CD4-positive, CD25-positive, alpha-beta regulatory T cell (primary cell): ENCODE measurements at regions not wholly inside any gene's neighbourhood (a gene's known extent, or its start where the extent isn't known, plus 50 kb on each side); places are given as distances from the start of the nearest gene placed in this dataset.

ENCODE experiments used
- ATAC-seq, 2 donors: fragments of 150-1000 bp; cut with Tn5 transposase; one replicate each; pipeline ENCODE4 v1.10.0; 2021; ENCODE audit warnings: low read depth in 2 of 2, moderate number of reproducible peaks in 2 of 2, moderate library complexity in 1 of 2
- DNase-seq, 3 donors: peaks; one replicate each; pipeline versions ENCODE4 v3.0.0 to v3.0.0-alpha.2; 2012 to 2022; ENCODE audit warnings: mixed read lengths in 1 of 3
- H3K27ac ChIP-seq: one replicate; pipeline ENCODE4 v1.7.0; 2013; ENCODE audit warnings: mild to moderate bottlenecking, low read length; ENCODE audit not compliant: insufficient read depth, poor library complexity, severe bottlenecking
- H3K27me3 ChIP-seq: one replicate; pipeline ENCODE4 v1.7.0; 2013; ENCODE audit warnings: low read length; ENCODE audit not compliant: control insufficient read depth, insufficient read depth
- H3K36me3 ChIP-seq: one replicate; pipeline ENCODE4 v1.7.0; 2013; ENCODE audit warnings: mild to moderate bottlenecking, low read length, moderate library complexity; ENCODE audit not compliant: control insufficient read depth, insufficient read depth
- H3K4me1 ChIP-seq: 2 replicates; pipeline ENCODE4 v1.7.0; 2013; ENCODE audit warnings: mild to moderate bottlenecking, low read length; ENCODE audit not compliant: insufficient read depth, control insufficient read depth, poor library complexity, severe bottlenecking
- H3K4me3 ChIP-seq: one replicate; pipeline ENCODE4 v1.7.0; 2013; ENCODE audit warnings: low read depth, mild to moderate bottlenecking, low read length, moderate library complexity
- H3K9me3 ChIP-seq, 2 experiments: 1 replicate in 1 of 2; 2 replicates in 1 of 2; pipeline ENCODE4 v1.7.0; 2013; ENCODE audit warnings: low read length in 2 of 2, mild to moderate bottlenecking in 1 of 2, moderate library complexity in 1 of 2; ENCODE audit not compliant: control insufficient read depth in 2 of 2
- H3K27ac Mint-ChIP-seq, 3 donors: one replicate each; pipeline ENCODE4 v1.8.0; 2020 to 2022; ENCODE audit warnings: mild to moderate bottlenecking in 3 of 3, mixed read lengths in 3 of 3, moderate library complexity in 2 of 3
- H3K27me3 Mint-ChIP-seq: one replicate; pipeline ENCODE4 v1.8.0; 2022; ENCODE audit warnings: mild to moderate bottlenecking, mixed read lengths
- H3K36me3 Mint-ChIP-seq: one replicate; pipeline ENCODE4 v1.8.0; 2020; ENCODE audit warnings: mixed read lengths
- H3K4me1 Mint-ChIP-seq, 4 donors: one replicate each; pipeline ENCODE4 v1.8.0; 2020 to 2022; ENCODE audit warnings: mixed read lengths in 4 of 4, mild to moderate bottlenecking in 1 of 4
- H3K4me3 Mint-ChIP-seq, 4 donors: one replicate each; pipeline ENCODE4 v1.8.0; 2020 to 2022; ENCODE audit warnings: mild to moderate bottlenecking in 4 of 4, mixed read lengths in 4 of 4, moderate library complexity in 3 of 4
- H3K9me3 Mint-ChIP-seq, 7 donors: one replicate each; pipeline ENCODE4 v1.8.0; 2020 to 2022; ENCODE audit warnings: mixed read lengths in 7 of 7, mild to moderate bottlenecking in 3 of 7, moderate library complexity in 2 of 7

GRCh38 chr16:86984991-86985647, 332.1 kb downstream of the C16orf95 start:
- Histone ChIP-seq H3K4me3 (no peak overlapping the region), H3K27ac (no peak overlapping the region), H3K9me3 (no peaks in the 10 kb centered on the region), H3K4me1 (no peaks in the 10 kb centered on the region), H3K36me3 (no peaks in the 10 kb centered on the region), H3K27me3 (no peaks in the 10 kb centered on the region)
- Mint-ChIP-seq H3K9me3 (peaks cover 0 to 3% (median 0%) of the 10 kb centered on the region in 7 donors), H3K4me3 (no peak overlapping the region), H3K27me3 (no peaks in the 10 kb centered on the region), H3K4me1 (peaks cover 0 to 1% (median 0%) of the 10 kb centered on the region in 4 donors), H3K36me3 (no peaks in the 10 kb centered on the region), H3K27ac (no peak overlapping the region)
- DNase-seq (no peak), ATAC-seq (no peak)

GRCh38 chr16:86985648-86986015, 331.6 kb downstream of the C16orf95 start:
- ATAC-seq = no peak
- no peak overlapping the region for H3K4me3 Mint-ChIP-seq
- H3K27ac Mint-ChIP-seq = no peak overlapping the region

GRCh38 chr16:86986136-86986535, 331.1 kb downstream of the C16orf95 start:
- DNase-seq (no peak), ATAC-seq (no peak)
- H3K9me3 Mint-ChIP-seq = peaks cover 0 to 4% (median 0%) of the 10 kb centered on the region in 7 donors
- no peaks in the 10 kb centered on the region for H3K27me3 ChIP-seq
- H3K4me3 Mint-ChIP-seq = no peak overlapping the region
- H3K27ac ChIP-seq = no peak overlapping the region
- no peaks in the 10 kb centered on the region for H3K36me3 ChIP-seq
- peaks cover 0 to 6% (median 4%) of the 10 kb centered on the region in 4 donors for H3K4me1 Mint-ChIP-seq
- no peak overlapping the region for H3K27ac Mint-ChIP-seq
- H3K4me3 ChIP-seq = no peak overlapping the region
- no peaks in the 10 kb centered on the region for H3K4me1 ChIP-seq
- H3K36me3 Mint-ChIP-seq = no peaks in the 10 kb centered on the region
- no peaks in the 10 kb centered on the region for H3K9me3 ChIP-seq
- H3K27me3 Mint-ChIP-seq = no peaks in the 10 kb centered on the region

More at GRCh38 chr16:86985648-86986015, 331.6 kb downstream of the C16orf95 start:
- Mint-ChIP-seq H3K9me3 (peaks cover 0 to 4% (median 0%) of the 10 kb centered on the region in 7 donors), H3K36me3 (no peaks in the 10 kb centered on the region), H3K27me3 (no peaks in the 10 kb centered on the region), H3K4me1 (peaks cover 0 to 6% (median 3%) of the 10 kb centered on the region in 4 donors)
- no peak overlapping the region for H3K27ac ChIP-seq
- H3K9me3 ChIP-seq = no peaks in the 10 kb centered on the region
- H3K4me1 ChIP-seq = no peaks in the 10 kb centered on the region
- no peaks in the 10 kb centered on the region for H3K27me3 ChIP-seq
- H3K4me3 ChIP-seq = no peak overlapping the region
- no peaks in the 10 kb centered on the region for H3K36me3 ChIP-seq
- no peak for DNase-seq

- Mint-ChIP-seq H3K4me3 (no peak overlapping the region), H3K27ac (no peak overlapping the region), H3K36me3 (no peaks in the 10 kb centered on the region), H3K27me3 (no peaks in the 10 kb centered on the region), H3K9me3 (peaks cover 0 to 4% (median 0%) of the 10 kb centered on the region in 7 donors), H3K4me1 (peaks cover 0 to 6% (median 4%) of the 10 kb centered on the region in 4 donors)
- Histone ChIP-seq H3K4me3 (no peak overlapping the region), H3K4me1 (no peaks in the 10 kb centered on the region), H3K36me3 (no peaks in the 10 kb centered on the region), H3K27me3 (no peaks in the 10 kb centered on the region), H3K27ac (no peak overlapping the region), H3K9me3 (no peaks in the 10 kb centered on the region)
- DNase-seq = no peak
- no peak for ATAC-seq
These were observed 330.2 kb downstream of the C16orf95 start for GRCh38 chr16:86986809-86987487.

GRCh38 chr16:86987746-86988670, 329.2 kb downstream of the C16orf95 start:
- Histone ChIP-seq H3K27me3 (no peaks in the 10 kb centered on the region), H3K36me3 (no peaks in the 10 kb centered on the region), H3K4me3 (no peak overlapping the region), H3K9me3 (no peaks in the 10 kb centered on the region), H3K27ac (no peak overlapping the region), H3K4me1 (no peaks in the 10 kb centered on the region)
- Mint-ChIP-seq H3K4me3 (no peak overlapping the region), H3K36me3 (no peaks in the 10 kb centered on the region), H3K27ac (no peak overlapping the region), H3K9me3 (peaks cover 0 to 3% (median 0%) of the 10 kb centered on the region in 7 donors), H3K4me1 (peaks cover 0 to 6% (median 4%) of the 10 kb centered on the region in 4 donors), H3K27me3 (peaks cover under 1% of the 10 kb centered on the region)
- no peak for ATAC-seq
- no peak for DNase-seq

- Mint-ChIP-seq H3K4me3 (no peak overlapping the region), H3K36me3 (no peaks in the 10 kb centered on the region)
These were observed 328.1 kb downstream of the C16orf95 start for GRCh38 chr16:86988920-86989696.

GRCh38 chr16:86990451-86990850, 326.7 kb downstream of the C16orf95 start:
- H3K9me3 Mint-ChIP-seq = peaks cover 0 to 3% (median 0%) of the 10 kb centered on the region in 7 donors
- DNase-seq = peak in 1 of 3 donors; percentile 7
- peaks cover 0 to 6% (median 4%) of the 10 kb centered on the region in 4 donors for H3K4me1 Mint-ChIP-seq
- H3K27me3 Mint-ChIP-seq = peaks cover 5% of the 10 kb centered on the region
- no peak overlapping the region for H3K4me3 ChIP-seq
- no peak overlapping the region for H3K4me3 Mint-ChIP-seq
- H3K36me3 ChIP-seq = no peaks in the 10 kb centered on the region
- H3K27ac ChIP-seq = no peak overlapping the region
- H3K27me3 ChIP-seq = no peaks in the 10 kb centered on the region
- no peaks in the 10 kb centered on the region for H3K9me3 ChIP-seq
- H3K27ac Mint-ChIP-seq = peak overlapping the region in 1 of 3 donors; percentile 33
- H3K36me3 Mint-ChIP-seq = no peaks in the 10 kb centered on the region
- H3K4me1 ChIP-seq = no peaks in the 10 kb centered on the region
- ATAC-seq = no peak

More at GRCh38 chr16:86988920-86989696, 328.1 kb downstream of the C16orf95 start:
- H3K27ac ChIP-seq = no peak overlapping the region
- H3K4me3 ChIP-seq = no peak overlapping the region
- peaks cover 0 to 6% (median 4%) of the 10 kb centered on the region in 4 donors for H3K4me1 Mint-ChIP-seq
- no peak overlapping the region for H3K27ac Mint-ChIP-seq
- no peaks in the 10 kb centered on the region for H3K27me3 ChIP-seq
- H3K9me3 ChIP-seq = no peaks in the 10 kb centered on the region
- peaks cover 0 to 3% (median 0%) of the 10 kb centered on the region in 7 donors for H3K9me3 Mint-ChIP-seq
- DNase-seq = no peak
- peaks cover 5% of the 10 kb centered on the region for H3K27me3 Mint-ChIP-seq
- ATAC-seq = no peak
- no peaks in the 10 kb centered on the region for H3K4me1 ChIP-seq
- H3K36me3 ChIP-seq = no peaks in the 10 kb centered on the region
